Activated T-cell treated with anti-CD3 and anti-CD28 coated beads, Interleukin-2, amount 50 U/mL, for 48 hours (primary cell): ENCODE measurements at regions not wholly inside any gene's neighbourhood (a gene's known extent, or its start where the extent isn't known, plus 50 kb on each side); places are given as distances from the start of the nearest gene placed in this dataset.

Experiments
- DNase-seq, 2 experiments: peaks; one replicate each; pipeline ENCODE4 v3.0.0-alpha.2; 2020

- no peak for DNase-seq
Measured at GRCh38 chr9:130782886-130783530, 52.0 kb upstream of the ABL1 start.

GRCh38 chr9:130785053-130785452, 50.0 kb upstream of the ABL1 start:
- DNase-seq = no peak
